BE2C (cell line): ENCODE measurements at regions not wholly inside any gene's neighbourhood (a gene's known extent, or its start where the extent isn't known, plus 50 kb on each side); places are given as distances from the start of the nearest gene placed in this dataset.

Experiments
- DNase-seq: peaks from one replicate; pipeline ENCODE4 v3.0.0-alpha.2; 2020
- H3K27me3 ChIP-seq: fragments of 250-450 bp; sonication (Bioruptor Pico); 2 replicates; pipeline ENCODE4 v1.5.1; 2020; ENCODE audit warnings: mild to moderate bottlenecking
- H3K36me3 ChIP-seq: fragments of 250-450 bp; sonication (Bioruptor Pico); 2 replicates; pipeline ENCODE4 v1.5.1; 2020; ENCODE audit warnings: mild to moderate bottlenecking
- H3K4me1 ChIP-seq: fragments of 250-450 bp; sonication (Bioruptor Pico); 2 replicates; pipeline ENCODE4 v1.5.1; 2020
- H3K4me3 ChIP-seq: 2 replicates; pipeline ENCODE4 v1.5.1; 2011; ENCODE audit warnings: low read depth, low read length
- H3K9me3 ChIP-seq: fragments of 250-450 bp; sonication (Bioruptor Pico); 2 replicates; pipeline ENCODE4 v1.5.1; 2020
- TF ChIP-seq, protein P1 (sequence below): IDR thresholded peaks from 2 replicates; pipeline ENCODE4 v1.5.1; 2012; ENCODE audit warnings: mild to moderate bottlenecking, low read depth, low read length

DNA sequence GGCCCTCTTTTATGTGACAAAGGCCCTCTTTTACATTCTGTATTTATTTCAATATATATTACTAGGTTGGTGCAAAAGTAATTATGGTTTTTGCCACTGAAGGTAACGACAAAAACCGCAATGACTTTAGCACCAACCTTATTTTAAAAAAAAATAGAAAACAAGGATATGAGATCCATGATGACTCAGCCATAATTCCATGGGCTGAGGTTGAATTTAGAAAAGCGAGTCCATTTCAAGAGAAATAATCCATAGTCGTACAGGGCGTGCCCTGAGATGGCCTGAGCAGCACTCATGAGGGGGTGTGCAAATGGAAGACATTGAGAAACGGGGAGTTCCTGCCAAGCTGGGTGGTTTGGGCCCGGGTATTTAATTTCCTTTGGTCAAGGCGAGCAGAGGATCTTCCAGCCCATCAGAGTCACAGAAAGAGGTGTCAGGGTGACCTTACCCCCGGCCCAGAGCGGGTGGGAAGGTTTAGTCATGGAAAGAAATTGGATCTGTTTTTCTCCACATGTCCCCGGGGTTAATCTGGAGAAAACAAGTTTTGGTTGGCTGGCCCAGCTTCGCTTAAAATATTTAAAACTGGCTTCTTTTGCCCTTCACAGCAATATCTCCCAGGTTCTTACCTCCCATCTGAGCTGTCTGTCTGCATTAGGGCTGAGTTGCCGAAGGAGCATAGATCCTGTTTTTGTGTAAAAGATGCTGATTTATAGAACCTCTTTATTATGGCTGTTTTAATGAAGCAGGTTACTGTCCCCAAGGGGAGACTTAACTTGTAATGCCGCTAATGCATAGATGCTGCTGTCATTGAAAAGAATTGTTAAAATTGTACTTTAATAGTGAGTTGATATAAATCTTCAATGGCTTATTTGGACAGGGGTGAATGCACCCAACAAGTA is 255.6 kb downstream of the PREX1 start:
- no peaks in the 10 kb centered on the region for H3K9me3 ChIP-seq
- no peak overlapping the region for H3K4me3 ChIP-seq
- H3K36me3 ChIP-seq = no peaks in the 10 kb centered on the region
- no peaks in the 10 kb centered on the region for H3K27me3 ChIP-seq
- peaks cover 3% of the 10 kb centered on the region; the same call in 1 of the 2 replicates for H3K4me1 ChIP-seq
- peak; percentile 21 for DNase-seq
- TF ChIP-seq, protein P1, sequence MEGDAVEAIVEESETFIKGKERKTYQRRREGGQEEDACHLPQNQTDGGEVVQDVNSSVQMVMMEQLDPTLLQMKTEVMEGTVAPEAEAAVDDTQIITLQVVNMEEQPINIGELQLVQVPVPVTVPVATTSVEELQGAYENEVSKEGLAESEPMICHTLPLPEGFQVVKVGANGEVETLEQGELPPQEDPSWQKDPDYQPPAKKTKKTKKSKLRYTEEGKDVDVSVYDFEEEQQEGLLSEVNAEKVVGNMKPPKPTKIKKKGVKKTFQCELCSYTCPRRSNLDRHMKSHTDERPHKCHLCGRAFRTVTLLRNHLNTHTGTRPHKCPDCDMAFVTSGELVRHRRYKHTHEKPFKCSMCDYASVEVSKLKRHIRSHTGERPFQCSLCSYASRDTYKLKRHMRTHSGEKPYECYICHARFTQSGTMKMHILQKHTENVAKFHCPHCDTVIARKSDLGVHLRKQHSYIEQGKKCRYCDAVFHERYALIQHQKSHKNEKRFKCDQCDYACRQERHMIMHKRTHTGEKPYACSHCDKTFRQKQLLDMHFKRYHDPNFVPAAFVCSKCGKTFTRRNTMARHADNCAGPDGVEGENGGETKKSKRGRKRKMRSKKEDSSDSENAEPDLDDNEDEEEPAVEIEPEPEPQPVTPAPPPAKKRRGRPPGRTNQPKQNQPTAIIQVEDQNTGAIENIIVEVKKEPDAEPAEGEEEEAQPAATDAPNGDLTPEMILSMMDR = no peak

DNA sequence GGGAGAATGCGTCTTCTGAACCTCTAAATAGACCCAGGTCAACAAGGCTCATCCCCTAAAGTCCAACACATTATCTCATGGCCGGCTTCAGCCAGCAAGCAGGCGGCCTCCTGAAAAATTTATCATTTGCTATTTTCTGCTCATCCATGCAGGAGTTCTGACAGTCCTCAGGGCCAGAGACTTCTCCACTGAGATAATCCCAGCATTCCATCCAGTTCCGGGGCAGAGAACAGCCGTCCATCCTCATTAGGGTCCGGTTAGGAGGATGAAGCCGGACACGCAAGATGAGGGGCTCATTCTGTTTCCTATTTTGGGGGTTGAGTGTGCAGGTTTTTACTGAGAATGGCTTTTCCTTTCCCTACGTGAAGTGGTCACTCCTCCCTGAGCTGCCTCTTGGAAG is 258.1 kb downstream of the PREX1 start:
- no peak overlapping the region for H3K4me3 ChIP-seq
- H3K9me3 ChIP-seq = no peaks in the 10 kb centered on the region
- H3K36me3 ChIP-seq = no peaks in the 10 kb centered on the region
- peaks cover 3% of the 10 kb centered on the region; the same call in 1 of the 2 replicates for H3K4me1 ChIP-seq
- no peaks in the 10 kb centered on the region for H3K27me3 ChIP-seq
- TF ChIP-seq, protein P1 = no peak
- no peak for DNase-seq

DNA sequence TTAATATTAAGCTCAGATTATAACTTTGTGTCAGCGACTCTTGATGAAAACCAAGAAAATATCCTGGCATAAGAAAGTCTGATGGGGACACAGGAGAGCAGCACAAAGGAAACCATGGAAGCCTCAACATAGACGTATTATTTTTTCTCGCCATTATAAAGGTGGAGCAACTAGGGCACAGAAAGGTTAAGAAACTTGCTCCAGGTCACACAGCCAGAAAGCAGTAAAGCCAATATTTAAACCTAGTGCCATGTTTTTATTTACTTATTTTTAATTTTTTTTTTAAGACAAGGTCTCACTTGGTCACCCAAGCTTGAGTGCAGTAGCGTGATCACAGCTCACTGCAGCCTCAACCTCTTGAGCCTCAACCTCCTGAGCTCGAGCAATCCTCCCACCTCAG is 259.3 kb downstream of the PREX1 start:
- peaks cover 2% of the 10 kb centered on the region; the same call in 1 of the 2 replicates for H3K9me3 ChIP-seq
- no peaks in the 10 kb centered on the region; the same call in 1 of the 2 replicates for H3K4me1 ChIP-seq
- no peak overlapping the region for H3K4me3 ChIP-seq
- TF ChIP-seq, protein P1 = no peak
- H3K27me3 ChIP-seq = no peaks in the 10 kb centered on the region
- DNase-seq = no peak
- H3K36me3 ChIP-seq = no peaks in the 10 kb centered on the region

DNA sequence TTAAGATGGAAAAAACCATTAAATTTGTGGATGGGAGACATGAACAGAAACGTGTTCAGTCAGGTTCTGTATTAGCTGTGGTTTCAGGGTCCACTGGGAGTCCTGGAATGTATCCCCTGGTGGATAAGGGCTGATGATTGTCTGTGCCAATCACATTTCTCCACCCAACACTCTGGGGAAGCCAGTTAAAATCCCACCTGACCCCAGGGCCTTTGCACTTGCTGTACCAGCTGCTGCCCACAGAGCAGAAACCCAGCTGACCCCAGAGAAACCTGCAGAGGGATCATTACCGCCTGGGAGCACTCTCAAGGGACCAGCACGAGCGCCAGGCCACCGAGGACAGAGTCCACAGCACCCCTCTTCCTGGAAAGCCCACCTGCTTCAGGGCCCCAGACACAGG is 260.7 kb downstream of the PREX1 start:
- H3K9me3 ChIP-seq = peaks cover 6% of the 10 kb centered on the region; the same call in 1 of the 2 replicates
- TF ChIP-seq, protein P1 = no peak
- no peaks in the 10 kb centered on the region; the same call in 1 of the 2 replicates for H3K4me1 ChIP-seq
- no peaks in the 10 kb centered on the region for H3K27me3 ChIP-seq
- no peak overlapping the region for H3K4me3 ChIP-seq
- H3K36me3 ChIP-seq = no peaks in the 10 kb centered on the region
- DNase-seq = no peak

DNA sequence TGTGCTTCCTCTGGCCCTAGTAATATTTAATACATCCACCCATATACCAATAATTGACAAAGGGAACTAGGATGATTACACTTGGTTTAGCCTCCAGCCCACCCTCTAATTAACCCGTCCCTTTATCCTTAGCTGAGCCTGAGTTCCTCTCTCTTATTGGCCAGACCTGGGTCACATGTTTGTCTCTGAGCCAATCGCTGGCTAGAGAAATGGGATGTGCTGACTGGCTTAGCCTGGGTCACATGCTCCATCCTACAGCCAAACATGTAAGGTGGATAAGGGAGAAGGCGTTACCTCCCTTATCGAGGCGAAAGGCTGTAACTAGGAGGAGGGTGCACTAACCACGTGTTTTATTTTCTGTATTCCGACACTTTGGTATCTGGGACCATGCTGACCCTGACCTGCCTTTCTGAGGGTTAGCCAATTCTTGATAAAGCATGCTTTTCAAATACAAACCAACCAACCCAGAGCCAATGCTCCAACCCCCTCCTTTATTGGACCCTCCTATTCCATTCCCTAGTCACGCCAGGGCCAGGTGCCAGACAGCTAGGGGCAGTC is 262.7 kb downstream of the PREX1 start:
- no peaks in the 10 kb centered on the region for H3K27me3 ChIP-seq
- TF ChIP-seq, protein P1 = no peak
- no peaks in the 10 kb centered on the region for H3K36me3 ChIP-seq
- peaks cover 6% of the 10 kb centered on the region; the same call in 1 of the 2 replicates for H3K9me3 ChIP-seq
- peak; percentile 32 for DNase-seq
- H3K4me1 ChIP-seq = no peaks in the 10 kb centered on the region
- H3K4me3 ChIP-seq = no peak overlapping the region
